ENCODE measurements at regions not wholly inside any gene's neighbourhood (a gene's known extent, or its start where the extent isn't known, plus 50 kb on each side); places are given as distances from the start of the nearest gene placed in this dataset.

DNA sequence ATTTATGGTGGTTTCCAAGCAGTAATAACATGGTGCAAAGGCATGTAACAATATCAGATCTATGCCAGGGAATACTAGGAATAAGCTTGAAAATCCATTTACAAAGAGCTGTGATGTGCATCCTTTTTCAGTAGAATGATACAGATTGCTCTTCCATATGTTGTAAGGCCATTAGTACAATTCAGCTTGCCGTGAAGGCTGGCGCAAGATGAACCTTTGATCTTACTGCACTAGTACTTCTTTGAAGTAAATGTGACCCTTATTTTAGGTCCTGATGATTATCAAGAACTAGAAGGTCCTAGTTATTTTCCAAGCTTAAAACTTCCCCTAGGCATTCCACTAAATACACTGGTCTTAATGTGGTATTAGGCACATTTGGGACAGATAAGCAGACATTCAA lies 210.1 kb upstream of the CD96 start:
- DNase-seq (ENCODE audit: extremely low read depth in 1 of 4, low spot score in 3 of 4): no peak
- no TSS peak for BruUV-seq (replicated peaks)
- CTCF ChIA-PET (ENCODE audit: low intra/inter-chr PET ratio): no interaction called here
- no peaks in the 10 kb centered on the region for H3K79me2 ChIP-seq (ENCODE audit: control insufficient read depth, insufficient read depth, low read length)
- no peaks in the 10 kb centered on the region for H3K9me3 ChIP-seq (replicated peaks; ENCODE audit: control insufficient read depth, insufficient read depth, low read depth, low read length)
- no peak overlapping the region for H3K4me3 ChIP-seq
- TF ChIP-seq TEAD4 (IDR thresholded peaks at IDR 0.05; ENCODE audit: low read length) (no peak), TEAD4 (CRISPR knock-in tag; IDR thresholded peaks at IDR 0.05; ENCODE audit: borderline replicate concordance) (no peak), ZNF354B (CRISPR knock-in tag; IDR thresholded peaks at IDR 0.05) (no peak), KLF10 (CRISPR knock-in tag; IDR thresholded peaks at IDR 0.05) (no peak), MXI1 (IDR thresholded peaks at IDR 0.05; ENCODE audit: low read depth, low read length) (no peak), JUNB (CRISPR knock-in tag; conservative IDR thresholded peaks at IDR 0.05) (no peak), ZNF584 (CRISPR knock-in tag; IDR thresholded peaks at IDR 0.05; ENCODE audit: low read depth) (no peak), PCBP2 (IDR thresholded peaks at IDR 0.05; ENCODE audit: low read depth, low read length, poor library complexity, severe bottlenecking) (no peak), SMAD2 (IDR thresholded peaks at IDR 0.05; ENCODE audit: low read depth, low read length) (no peak), RFX5 (IDR thresholded peaks at IDR 0.05; ENCODE audit: low read depth, low read length) (no peak), ZNF263 (CRISPR knock-in tag; IDR thresholded peaks at IDR 0.05; ENCODE audit: borderline replicate concordance) (no peak), NFIC (IDR thresholded peaks at IDR 0.05) (no peak), MAFG (tag; conservative IDR thresholded peaks at IDR 0.05) (no peak), TFAM (CRISPR knock-in tag; conservative IDR thresholded peaks at IDR 0.05) (no peak), ETS2 (tag; IDR thresholded peaks at IDR 0.05; ENCODE audit: borderline replicate concordance, poor library complexity, severe bottlenecking) (no peak), NBN (IDR thresholded peaks at IDR 0.05; ENCODE audit: low read depth) (no peak), OTX1 (CRISPR knock-in tag; IDR thresholded peaks at IDR 0.05) (no peak), PHB2 (IDR thresholded peaks at IDR 0.05; ENCODE audit: low read depth) (no peak), ZNF699 (CRISPR knock-in tag; IDR thresholded peaks at IDR 0.05; ENCODE audit: insufficient replicate concordance) (no peak)
- TF ChIP-seq, protein P1, sequence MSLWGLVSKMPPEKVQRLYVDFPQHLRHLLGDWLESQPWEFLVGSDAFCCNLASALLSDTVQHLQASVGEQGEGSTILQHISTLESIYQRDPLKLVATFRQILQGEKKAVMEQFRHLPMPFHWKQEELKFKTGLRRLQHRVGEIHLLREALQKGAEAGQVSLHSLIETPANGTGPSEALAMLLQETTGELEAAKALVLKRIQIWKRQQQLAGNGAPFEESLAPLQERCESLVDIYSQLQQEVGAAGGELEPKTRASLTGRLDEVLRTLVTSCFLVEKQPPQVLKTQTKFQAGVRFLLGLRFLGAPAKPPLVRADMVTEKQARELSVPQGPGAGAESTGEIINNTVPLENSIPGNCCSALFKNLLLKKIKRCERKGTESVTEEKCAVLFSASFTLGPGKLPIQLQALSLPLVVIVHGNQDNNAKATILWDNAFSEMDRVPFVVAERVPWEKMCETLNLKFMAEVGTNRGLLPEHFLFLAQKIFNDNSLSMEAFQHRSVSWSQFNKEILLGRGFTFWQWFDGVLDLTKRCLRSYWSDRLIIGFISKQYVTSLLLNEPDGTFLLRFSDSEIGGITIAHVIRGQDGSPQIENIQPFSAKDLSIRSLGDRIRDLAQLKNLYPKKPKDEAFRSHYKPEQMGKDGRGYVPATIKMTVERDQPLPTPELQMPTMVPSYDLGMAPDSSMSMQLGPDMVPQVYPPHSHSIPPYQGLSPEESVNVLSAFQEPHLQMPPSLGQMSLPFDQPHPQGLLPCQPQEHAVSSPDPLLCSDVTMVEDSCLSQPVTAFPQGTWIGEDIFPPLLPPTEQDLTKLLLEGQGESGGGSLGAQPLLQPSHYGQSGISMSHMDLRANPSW (CRISPR knock-in tag; IDR thresholded peaks at IDR 0.05): no peak
- TF ChIP-seq, protein P2, sequence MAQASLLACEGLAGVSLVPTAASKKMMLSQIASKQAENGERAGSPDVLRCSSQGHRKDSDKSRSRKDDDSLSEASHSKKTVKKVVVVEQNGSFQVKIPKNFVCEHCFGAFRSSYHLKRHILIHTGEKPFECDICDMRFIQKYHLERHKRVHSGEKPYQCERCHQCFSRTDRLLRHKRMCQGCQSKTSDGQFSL (CRISPR knock-in tag; IDR thresholded peaks at IDR 0.05): no peak
- TF ChIP-seq, protein P2 (tag; IDR thresholded peaks at IDR 0.05): no peak
- H3K9ac ChIP-seq (ENCODE audit: insufficient read depth in 1 of 2, low read depth in 2 of 2, low read length in 2 of 2): no peak overlapping the region
- no peak overlapping the region for H3K4me2 ChIP-seq (ENCODE audit: insufficient read depth, low read length)
- 4% methylated on average over 2 of the region's 2 CpGs for WGBS (ENCODE audit: insufficient coverage, low coverage, missing lambda C conversion rate)
- ATAC-seq: no peak
- no peak overlapping the region for H3K27ac ChIP-seq (ENCODE audit: extremely low read depth, low read depth, low read length)
- intact Hi-C loops (cut with micrococcal nuclease) (no loop called here), in situ Hi-C loops (cut with MboI) (no loop called here)
- POLR2A ChIA-PET: no interaction called here
- H3K27me3 ChIP-seq (ENCODE audit: control insufficient read depth in 2 of 2, insufficient read depth in 2 of 2, low read length in 2 of 2): no peaks in the 10 kb centered on the region
- FAIRE-seq: no peak
- no peaks in the 10 kb centered on the region for H3K36me3 ChIP-seq (ENCODE audit: control insufficient read depth, insufficient read depth, low read length)
- H4K20me1 ChIP-seq (replicated peaks; ENCODE audit: control insufficient read depth, insufficient read depth, low read length): no peaks in the 10 kb centered on the region
- no peaks in the 10 kb centered on the region for H3K9me1 ChIP-seq (ENCODE audit: control insufficient read depth, insufficient read depth, low read length)
- no peaks in the 10 kb centered on the region for H3K4me1 ChIP-seq (replicated peaks in 1 of 2; ENCODE audit: control insufficient read depth in 2 of 2, insufficient read depth in 2 of 2, low read length in 2 of 2)
- H2AFZ ChIP-seq (ENCODE audit: low read depth, low read length): no peak overlapping the region
